Natural killer cell (primary cell): ENCODE measurements at regions not wholly inside any gene's neighbourhood (a gene's known extent, or its start where the extent isn't known, plus 50 kb on each side); places are given as distances from the start of the nearest gene placed in this dataset.

Experiments used
- ATAC-seq, 3 donors: fragments of 150-1000 bp in 2 of 3; fragments of 200-7000 bp in 1 of 3; cut with Tn5 transposase; 1 replicate in 1 of 3; 2 replicates in 2 of 3; pipeline ENCODE4 v1.10.0; 2021; ENCODE audit warnings: mild to moderate bottlenecking in 2 of 3, moderate library complexity in 2 of 3
- DNase-seq, 2 donors: peaks; one replicate each; pipeline versions ENCODE4 v3.0.0 to v3.0.0-alpha.2; 2013 to 2021; ENCODE audit warnings: mixed read lengths in 1 of 2
- H3K27ac ChIP-seq: one replicate; pipeline ENCODE4 v1.5.1; 2013; ENCODE audit warnings: mild to moderate bottlenecking, low read length
- H3K27me3 ChIP-seq: one replicate; pipeline ENCODE4 v1.6.1; 2013; ENCODE audit warnings: low read length; ENCODE audit not compliant: control insufficient read depth, insufficient read depth
- H3K36me3 ChIP-seq: one replicate; pipeline ENCODE4 v1.6.1; 2013; ENCODE audit warnings: low read length; ENCODE audit not compliant: control insufficient read depth, insufficient read depth
- H3K4me1 ChIP-seq: one replicate; pipeline ENCODE4 v1.6.1; 2013; ENCODE audit warnings: low read length; ENCODE audit not compliant: control insufficient read depth, insufficient read depth
- H3K4me3 ChIP-seq: one replicate; pipeline ENCODE4 v1.5.1; 2013; ENCODE audit warnings: low read length
- H3K9me3 ChIP-seq: one replicate; pipeline ENCODE4 v1.6.1; 2013; ENCODE audit warnings: low read length; ENCODE audit not compliant: control insufficient read depth, insufficient read depth
- H3K27ac Mint-ChIP-seq, 2 donors: one replicate each; pipeline ENCODE4 v1.8.0; 2022; ENCODE audit warnings: mild to moderate bottlenecking in 2 of 2, mixed read lengths in 2 of 2, moderate library complexity in 1 of 2
- H3K27me3 Mint-ChIP-seq, 2 donors: one replicate each; pipeline ENCODE4 v1.8.0; 2022; ENCODE audit warnings: low read depth in 2 of 2, mixed read lengths in 2 of 2
- H3K36me3 Mint-ChIP-seq: one replicate; pipeline ENCODE4 v1.8.0; 2022; ENCODE audit warnings: mixed read lengths
- H3K4me1 Mint-ChIP-seq, 2 donors: one replicate each; pipeline ENCODE4 v1.8.0; 2022; ENCODE audit warnings: mixed read lengths in 2 of 2
- H3K4me3 Mint-ChIP-seq: one replicate; pipeline ENCODE4 v1.8.0; 2022; ENCODE audit warnings: mild to moderate bottlenecking, moderate library complexity, mixed read lengths
- H3K9me3 Mint-ChIP-seq, 2 donors: one replicate each; pipeline ENCODE4 v1.8.0; 2022; ENCODE audit warnings: mixed read lengths in 2 of 2
- WGBS: methylation state at CpG from one replicate; pipeline ENCODE4 v1.1.7; 2013; ENCODE audit warnings: missing lambda C conversion rate; ENCODE audit not compliant: insufficient coverage; 5-methylcytosine and 5-hydroxymethylcytosine counted together
- intact Hi-C: fragments of 100-400 bp; cut with micrococcal nuclease; formaldehyde crosslinking; loops from one replicate; pipeline ENCODE4 v1.14.2; 2022
- TF ChIP-seq, protein P1 (sequence below): fragments of 200-600 bp; IDR thresholded peaks from one replicate; pipeline ENCODE4 v1.8.0; 2022; ENCODE audit warnings: antibody characterized with exemption

DNA sequence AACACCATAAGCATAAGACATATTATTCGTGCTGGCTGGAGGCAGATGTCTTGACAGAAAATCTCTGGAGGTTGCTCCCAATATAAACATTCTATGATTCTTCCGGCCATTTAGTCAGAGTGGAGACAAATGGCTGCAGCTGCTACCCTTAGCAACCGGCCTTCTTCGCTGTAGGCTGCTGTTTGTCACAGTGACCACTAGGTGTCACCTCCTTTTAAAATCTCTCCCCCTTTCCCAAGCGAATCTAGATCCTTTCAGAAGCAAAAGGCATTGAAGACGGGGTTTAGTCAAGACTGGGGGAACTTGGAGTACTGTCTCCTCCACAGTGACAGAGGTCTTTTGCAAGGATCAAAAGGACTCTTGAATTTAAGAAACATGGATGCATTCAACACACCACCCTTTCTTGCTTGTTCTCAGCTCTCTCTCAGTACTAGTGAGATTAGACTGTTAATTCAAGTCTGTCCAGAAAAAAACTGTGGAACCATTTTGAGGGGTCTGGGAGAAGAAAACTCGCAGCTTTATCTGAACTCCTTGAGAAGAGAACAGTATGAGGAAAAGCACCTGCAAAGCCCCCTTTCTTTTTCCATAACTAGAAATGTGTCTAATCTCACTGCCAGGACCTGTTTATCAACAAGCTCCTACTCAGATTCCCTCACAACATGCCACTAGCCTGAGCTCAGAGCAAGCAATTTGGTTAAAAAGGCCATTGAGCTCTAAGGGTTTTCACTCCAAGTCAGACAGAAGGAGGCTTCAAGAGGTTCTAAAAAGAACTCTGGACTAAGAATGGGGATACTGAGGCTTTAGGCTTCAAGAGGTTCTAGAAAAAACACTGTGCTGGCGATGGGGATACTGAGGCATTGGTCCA is 408.3 kb upstream of the PLXNA2 start:
- DNase-seq (peak in 1 of 2 donors; percentile 46), ATAC-seq (peak in 2 of 3 donors; percentile 58 to 70)
- H3K4me1 ChIP-seq = no peaks in the 10 kb centered on the region
- Mint-ChIP-seq H3K36me3 (no peaks in the 10 kb centered on the region), H3K4me3 (no peak overlapping the region), H3K27me3 (peaks cover 3 to 22% of the 10 kb centered on the region in 2 donors), H3K9me3 (no peaks in the 10 kb centered on the region), H3K27ac (no peak overlapping the region), H3K4me1 (no peaks in the 10 kb centered on the region)
- no peaks in the 10 kb centered on the region for H3K36me3 ChIP-seq
- intact Hi-C loops = loop anchor here (10.0 kb wide), 1 partner anchor 912 kb away; no protein-coding TSS in a partner anchor
- no peak overlapping the region for H3K4me3 ChIP-seq
- TF ChIP-seq, protein P1, sequence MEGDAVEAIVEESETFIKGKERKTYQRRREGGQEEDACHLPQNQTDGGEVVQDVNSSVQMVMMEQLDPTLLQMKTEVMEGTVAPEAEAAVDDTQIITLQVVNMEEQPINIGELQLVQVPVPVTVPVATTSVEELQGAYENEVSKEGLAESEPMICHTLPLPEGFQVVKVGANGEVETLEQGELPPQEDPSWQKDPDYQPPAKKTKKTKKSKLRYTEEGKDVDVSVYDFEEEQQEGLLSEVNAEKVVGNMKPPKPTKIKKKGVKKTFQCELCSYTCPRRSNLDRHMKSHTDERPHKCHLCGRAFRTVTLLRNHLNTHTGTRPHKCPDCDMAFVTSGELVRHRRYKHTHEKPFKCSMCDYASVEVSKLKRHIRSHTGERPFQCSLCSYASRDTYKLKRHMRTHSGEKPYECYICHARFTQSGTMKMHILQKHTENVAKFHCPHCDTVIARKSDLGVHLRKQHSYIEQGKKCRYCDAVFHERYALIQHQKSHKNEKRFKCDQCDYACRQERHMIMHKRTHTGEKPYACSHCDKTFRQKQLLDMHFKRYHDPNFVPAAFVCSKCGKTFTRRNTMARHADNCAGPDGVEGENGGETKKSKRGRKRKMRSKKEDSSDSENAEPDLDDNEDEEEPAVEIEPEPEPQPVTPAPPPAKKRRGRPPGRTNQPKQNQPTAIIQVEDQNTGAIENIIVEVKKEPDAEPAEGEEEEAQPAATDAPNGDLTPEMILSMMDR = peak; percentile 60
- WGBS = 17% methylated on average over 8 of the region's 8 CpGs
- H3K9me3 ChIP-seq = no peaks in the 10 kb centered on the region
- no peak overlapping the region for H3K27ac ChIP-seq
- peaks cover 2% of the 10 kb centered on the region for H3K27me3 ChIP-seq

DNA sequence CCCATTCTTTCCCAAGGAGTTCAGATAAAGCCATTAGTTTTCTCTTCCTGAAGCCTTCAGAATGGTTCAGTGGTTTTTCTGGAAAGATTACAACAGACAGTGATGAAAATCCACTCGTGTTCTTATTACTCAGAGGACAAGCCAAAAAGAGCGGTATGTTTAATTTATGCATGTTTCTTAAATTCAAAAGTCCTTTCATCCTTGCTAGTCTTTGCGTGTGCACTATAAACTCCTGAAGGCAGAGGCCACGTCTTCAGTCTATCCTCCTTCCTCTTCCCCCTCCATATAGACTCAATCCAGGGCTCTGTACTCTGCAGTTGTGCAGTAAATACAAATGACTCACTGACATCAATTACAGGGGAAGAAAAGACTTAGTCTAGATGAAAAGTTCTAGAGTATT is 409.2 kb upstream of the PLXNA2 start:
- no peak overlapping the region for H3K27ac Mint-ChIP-seq
- DNase-seq (no peak), ATAC-seq (no peak)
- Histone ChIP-seq H3K27me3 (peaks cover 2% of the 10 kb centered on the region), H3K9me3 (no peaks in the 10 kb centered on the region), H3K4me3 (no peak overlapping the region), H3K4me1 (no peaks in the 10 kb centered on the region), H3K27ac (no peak overlapping the region), H3K36me3 (no peaks in the 10 kb centered on the region)
- H3K9me3 Mint-ChIP-seq = no peaks in the 10 kb centered on the region
- H3K4me1 Mint-ChIP-seq = no peaks in the 10 kb centered on the region
- WGBS = 83% methylated on average over 4 of the region's 4 CpGs
- intact Hi-C loops = loop anchor here (10.0 kb wide), 1 partner anchor 911 kb away; no protein-coding TSS in a partner anchor
- TF ChIP-seq, protein P1 = no peak
- no peaks in the 10 kb centered on the region for H3K36me3 Mint-ChIP-seq
- H3K4me3 Mint-ChIP-seq = no peak overlapping the region
- H3K27me3 Mint-ChIP-seq = peaks cover 2 to 19% of the 10 kb centered on the region in 2 donors

GRCh38 chr1:208654241-208654640 is 410.1 kb upstream of the PLXNA2 start:
- Mint-ChIP-seq H3K36me3 (no peaks in the 10 kb centered on the region), H3K9me3 (no peaks in the 10 kb centered on the region), H3K4me1 (no peaks in the 10 kb centered on the region), H3K4me3 (no peak overlapping the region), H3K27me3 (peaks cover 2 to 12% of the 10 kb centered on the region in 2 donors), H3K27ac (no peak overlapping the region)
- Histone ChIP-seq H3K4me1 (no peaks in the 10 kb centered on the region), H3K9me3 (no peaks in the 10 kb centered on the region), H3K36me3 (no peaks in the 10 kb centered on the region), H3K4me3 (no peak overlapping the region), H3K27ac (no peak overlapping the region), H3K27me3 (no peaks in the 10 kb centered on the region)
- ATAC-seq (no peak), DNase-seq (no peak)
- intact Hi-C loops = loop anchor here (10.0 kb wide), 1 partner anchor 911 kb away; no protein-coding TSS in a partner anchor
- 66% methylated on average over 3 of the region's 3 CpGs for WGBS
- TF ChIP-seq, protein P1 = no peak
